ENCODE measurements at regions not wholly inside any gene's neighbourhood (a gene's known extent, or its start where the extent isn't known, plus 50 kb on each side); places are given as distances from the start of the nearest gene placed in this dataset.

DNA sequence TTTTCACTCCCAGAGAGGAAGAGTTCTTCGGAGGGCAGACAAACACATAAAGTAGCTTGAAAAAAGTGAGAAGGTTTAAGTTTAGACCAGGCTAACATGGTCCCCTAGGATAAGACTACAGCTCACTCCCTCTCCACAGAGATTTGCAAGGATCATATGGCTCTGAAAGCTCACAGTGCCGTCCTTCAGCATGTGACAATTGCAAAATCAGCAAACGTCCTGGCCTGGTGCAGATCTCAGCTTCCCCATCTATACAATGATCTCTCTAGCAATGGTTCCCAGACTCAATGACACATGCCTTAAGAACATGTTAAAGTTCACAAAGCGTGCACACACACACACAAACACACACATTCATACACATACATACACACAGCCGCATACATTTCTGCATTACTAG lies 327.6 kb downstream of the ACTL7B start:
- Mint-ChIP-seq H3K36me3 (ENCODE audit: insufficient read depth) (no peaks in the 10 kb centered on the region), H3K4me1 (ENCODE audit: low read depth) (no peaks in the 10 kb centered on the region), H3K4me3 (ENCODE audit: low read depth) (no peak overlapping the region), H3K27me3 (peaks cover 27% of the 10 kb centered on the region), H3K27ac (no peak overlapping the region), H3K9me3 (ENCODE audit: low read depth) (no peaks in the 10 kb centered on the region)
- no peak for DNase-seq (ENCODE audit: low spot score, unreplicated experiment)
- TF ChIP-seq, protein P1, sequence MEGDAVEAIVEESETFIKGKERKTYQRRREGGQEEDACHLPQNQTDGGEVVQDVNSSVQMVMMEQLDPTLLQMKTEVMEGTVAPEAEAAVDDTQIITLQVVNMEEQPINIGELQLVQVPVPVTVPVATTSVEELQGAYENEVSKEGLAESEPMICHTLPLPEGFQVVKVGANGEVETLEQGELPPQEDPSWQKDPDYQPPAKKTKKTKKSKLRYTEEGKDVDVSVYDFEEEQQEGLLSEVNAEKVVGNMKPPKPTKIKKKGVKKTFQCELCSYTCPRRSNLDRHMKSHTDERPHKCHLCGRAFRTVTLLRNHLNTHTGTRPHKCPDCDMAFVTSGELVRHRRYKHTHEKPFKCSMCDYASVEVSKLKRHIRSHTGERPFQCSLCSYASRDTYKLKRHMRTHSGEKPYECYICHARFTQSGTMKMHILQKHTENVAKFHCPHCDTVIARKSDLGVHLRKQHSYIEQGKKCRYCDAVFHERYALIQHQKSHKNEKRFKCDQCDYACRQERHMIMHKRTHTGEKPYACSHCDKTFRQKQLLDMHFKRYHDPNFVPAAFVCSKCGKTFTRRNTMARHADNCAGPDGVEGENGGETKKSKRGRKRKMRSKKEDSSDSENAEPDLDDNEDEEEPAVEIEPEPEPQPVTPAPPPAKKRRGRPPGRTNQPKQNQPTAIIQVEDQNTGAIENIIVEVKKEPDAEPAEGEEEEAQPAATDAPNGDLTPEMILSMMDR (IDR thresholded peaks at IDR 0.05; ENCODE audit: unreplicated experiment), result no peak

DNA sequence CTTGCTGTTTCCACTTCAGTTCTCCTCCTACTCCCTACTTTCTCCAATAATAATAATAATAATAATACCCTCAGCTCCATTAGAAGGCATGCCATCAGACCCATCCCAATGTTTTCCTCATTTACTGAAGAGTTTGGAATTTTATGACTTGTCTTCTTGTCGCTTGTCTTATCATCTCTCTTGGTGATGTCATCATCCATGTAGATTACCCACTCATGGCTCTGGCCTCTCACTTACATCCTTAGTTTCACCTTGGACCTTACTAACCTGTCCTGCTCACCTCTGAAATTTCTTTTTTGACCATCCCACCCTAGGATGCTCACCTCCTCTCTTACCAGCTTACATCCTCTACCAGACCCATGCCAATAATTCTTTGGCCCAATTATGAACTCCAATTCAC lies 329.3 kb downstream of the ACTL7B start:
- no peak for DNase-seq (ENCODE audit: low spot score, unreplicated experiment)
- no peak overlapping the region for H3K4me3 Mint-ChIP-seq (ENCODE audit: low read depth)
- TF ChIP-seq, protein P1 (IDR thresholded peaks at IDR 0.05; ENCODE audit: unreplicated experiment), result no peak
- H3K9me3 Mint-ChIP-seq (ENCODE audit: low read depth), result no peaks in the 10 kb centered on the region
- peaks cover 35% of the 10 kb centered on the region for H3K27me3 Mint-ChIP-seq
- H3K36me3 Mint-ChIP-seq (ENCODE audit: insufficient read depth), result no peaks in the 10 kb centered on the region
- no peak overlapping the region for H3K27ac Mint-ChIP-seq
- no peaks in the 10 kb centered on the region for H3K4me1 Mint-ChIP-seq (ENCODE audit: low read depth)

DNA sequence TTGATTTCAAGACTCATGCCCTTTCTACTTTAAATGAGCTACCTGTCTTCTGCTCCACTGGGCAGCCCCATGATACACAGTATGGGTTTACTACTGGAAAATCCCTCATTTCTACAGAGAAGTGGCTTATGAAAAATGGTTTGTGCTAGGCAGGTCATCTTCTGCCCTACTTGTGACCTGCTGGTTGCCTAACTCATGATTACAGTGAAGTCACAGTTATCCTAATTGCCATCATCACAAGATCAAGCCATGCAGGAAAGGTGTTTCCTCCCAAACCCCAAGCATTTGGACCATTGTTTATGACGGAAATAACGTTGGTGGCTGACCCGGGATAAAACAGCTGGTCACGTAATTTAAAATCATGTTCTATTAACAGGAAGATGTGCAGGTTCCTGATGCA lies 330.6 kb downstream of the ACTL7B start:
- TF ChIP-seq, protein P1 (IDR thresholded peaks at IDR 0.05; ENCODE audit: unreplicated experiment), result no peak
- Mint-ChIP-seq H3K36me3 (ENCODE audit: insufficient read depth) (no peaks in the 10 kb centered on the region), H3K27me3 (peaks cover 46% of the 10 kb centered on the region), H3K27ac (no peak overlapping the region), H3K9me3 (ENCODE audit: low read depth) (no peaks in the 10 kb centered on the region), H3K4me1 (ENCODE audit: low read depth) (no peaks in the 10 kb centered on the region), H3K4me3 (ENCODE audit: low read depth) (no peak overlapping the region)
- DNase-seq (ENCODE audit: low spot score, unreplicated experiment), result no peak

DNA sequence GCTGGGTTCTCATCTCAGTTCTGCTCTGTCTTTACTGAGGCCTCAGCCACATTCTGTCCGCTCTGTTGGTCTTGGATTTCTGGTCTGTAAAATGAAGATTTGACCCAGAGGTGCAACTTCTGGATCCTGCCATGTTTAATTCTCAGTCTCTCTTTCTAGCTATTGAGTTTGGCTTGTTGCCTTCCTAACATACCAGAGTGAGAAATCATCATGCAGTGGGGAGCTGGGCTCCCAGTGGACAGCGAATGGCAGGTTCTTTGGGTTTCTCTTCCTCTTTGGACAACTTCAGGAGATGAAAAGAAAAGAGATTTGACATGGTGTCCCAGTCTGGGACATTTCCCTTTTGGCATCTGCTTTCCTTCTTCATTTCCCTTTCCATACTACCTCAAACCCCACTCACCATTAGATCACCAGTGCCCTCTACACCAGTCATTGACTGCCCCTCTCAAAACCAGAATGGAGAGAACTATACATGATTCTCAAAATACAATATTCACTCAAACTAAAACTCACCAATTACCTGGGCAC lies 334.7 kb downstream of the ACTL7B start:
- Mint-ChIP-seq H3K4me3 (ENCODE audit: low read depth) (no peak overlapping the region), H3K4me1 (ENCODE audit: low read depth) (no peaks in the 10 kb centered on the region), H3K27ac (no peak overlapping the region), H3K36me3 (ENCODE audit: insufficient read depth) (no peaks in the 10 kb centered on the region), H3K9me3 (ENCODE audit: low read depth) (no peaks in the 10 kb centered on the region), H3K27me3 (peaks cover 60% of the 10 kb centered on the region)
- no peak for DNase-seq (ENCODE audit: low spot score, unreplicated experiment)
- TF ChIP-seq, protein P1 (IDR thresholded peaks at IDR 0.05; ENCODE audit: unreplicated experiment), result no peak

DNA sequence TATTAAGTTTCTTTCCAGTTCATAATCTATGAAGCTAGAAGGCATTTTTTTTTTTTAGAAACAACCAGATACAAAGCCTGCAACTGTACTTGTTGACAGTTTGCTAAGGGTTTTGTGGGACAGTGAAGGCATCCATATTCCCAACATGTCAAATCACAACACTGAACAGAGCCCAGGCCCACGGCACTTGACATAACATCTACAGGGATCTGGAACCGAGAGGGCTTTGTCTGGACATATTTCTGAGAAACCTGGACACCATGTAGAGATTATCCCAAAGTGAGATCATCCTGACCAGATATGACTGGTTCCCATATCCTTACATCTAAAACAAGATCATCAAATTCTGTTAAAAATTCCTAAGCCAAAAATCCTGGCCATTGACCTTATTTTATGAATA lies 336.3 kb downstream of the ACTL7B start:
- Mint-ChIP-seq H3K27me3 (peaks cover 66% of the 10 kb centered on the region), H3K36me3 (ENCODE audit: insufficient read depth) (no peaks in the 10 kb centered on the region), H3K4me3 (ENCODE audit: low read depth) (no peak overlapping the region), H3K4me1 (ENCODE audit: low read depth) (no peaks in the 10 kb centered on the region), H3K9me3 (ENCODE audit: low read depth) (no peaks in the 10 kb centered on the region), H3K27ac (no peak overlapping the region)
- TF ChIP-seq, protein P1 (IDR thresholded peaks at IDR 0.05; ENCODE audit: unreplicated experiment), result no peak
- no peak for DNase-seq (ENCODE audit: low spot score, unreplicated experiment)
